AG20443 (cell line): ENCODE measurements at regions not wholly inside any gene's neighbourhood (a gene's known extent, or its start where the extent isn't known, plus 50 kb on each side); places are given as distances from the start of the nearest gene placed in this dataset.

ENCODE experiments used
- DNase-seq: peaks from one replicate; pipeline ENCODE4 v3.0.0; 2012; ENCODE audit warnings: low spot score, mixed read lengths

- peak; percentile 63 for DNase-seq
Measured at GRCh38 chr9:121601194-121601593, 50.2 kb upstream of the DAB2IP start.
